Endothelial cell of umbilical vein (primary cell): ENCODE measurements at regions not wholly inside any gene's neighbourhood (a gene's known extent, or its start where the extent isn't known, plus 50 kb on each side); places are given as distances from the start of the nearest gene placed in this dataset.

Experiments used
- BruUV-seq: library from RNA; stranded (reverse); fragments of 400-500 nt; replicated peaks from 2 replicates; lab custom pipeline; 2021; lab: Mats Ljungman, UMichigan
- CTCF ChIA-PET: fragments of 300-600, 350-600 bp; sonication (Branson Sonifier 250); formaldehyde crosslinking; loops from one replicate; lab custom pipeline; 2021; ENCODE audit warnings: antibody characterized with exemption, inconsistent platforms; lab: Charles Lee
- POLR2A ChIA-PET: fragments of 300-600, 350-600 bp; sonication (Branson Sonifier 250); formaldehyde crosslinking; loops from one replicate; lab custom pipeline; 2021; ENCODE audit warnings: antibody characterized with exemption, inconsistent platforms; lab: Charles Lee
- DNase-seq: peaks from one replicate; pipeline ENCODE4 v3.0.0-alpha.2; 2011; ENCODE audit warnings: low read depth, low spot score
- FAIRE-seq: peaks from 2 replicates; lab custom pipeline; 2011; peaks lifted over from hg19 to GRCh38; lab: Jason Lieb, UNC
- H2AFZ ChIP-seq: 2 replicates; pipeline ENCODE4 v1.6.0; 2012; ENCODE audit warnings: low read depth, low read length, control low read depth, inconsistent platforms
- H3K27ac ChIP-seq: 2 replicates; pipeline ENCODE4 v1.5.1; 2011; ENCODE audit warnings: low read depth, mild to moderate bottlenecking, control low read depth, low read length, moderate library complexity; ENCODE audit not compliant: insufficient read depth
- H3K27me3 ChIP-seq, 2 experiments: 2 replicates each; pipeline versions ENCODE4 v1.6.0 to v1.6.1; 2011; ENCODE audit warnings: low read length in 2 of 2, mixed read lengths in 1 of 2; ENCODE audit not compliant: control insufficient read depth in 2 of 2, insufficient read depth in 2 of 2
- H3K36me3 ChIP-seq, 2 experiments: 2 replicates in 1 of 2; 3 replicates in 1 of 2; pipeline ENCODE4 v1.5.1; 2011; ENCODE audit warnings: low read length in 2 of 2, mild to moderate bottlenecking in 1 of 2, moderate library complexity in 1 of 2; ENCODE audit not compliant: control insufficient read depth in 2 of 2, insufficient read depth in 2 of 2; ENCODE audit errors: extremely low read depth in 1 of 2
- H3K4me1 ChIP-seq: 3 replicates; pipeline ENCODE4 v1.5.1; 2011; ENCODE audit warnings: mild to moderate bottlenecking, low read length; ENCODE audit not compliant: control insufficient read depth, insufficient read depth; ENCODE audit errors: extremely low read depth
- H3K4me2 ChIP-seq: 2 replicates; pipeline ENCODE4 v1.6.1; 2011; ENCODE audit warnings: low read length, control low read depth, mixed read lengths; ENCODE audit not compliant: insufficient read depth
- H3K4me3 ChIP-seq, 3 experiments: fragments of 200-600 bp in 1 of 3; sonication (generic), shearing (Covaris generic) in 1 of 3; replicated peaks in 1 of 3; 2 replicates each; pipeline ENCODE4 v1.5.1; 2011 to 2016; ENCODE audit warnings: control low read depth in 3 of 3, low read length in 3 of 3, mild to moderate bottlenecking in 2 of 3, inconsistent platforms in 1 of 3, low read depth in 1 of 3, moderate library complexity in 1 of 3; ENCODE audit not compliant: insufficient read depth in 1 of 3
- H3K79me2 ChIP-seq: 2 replicates; pipeline ENCODE4 v1.6.0; 2012; ENCODE audit warnings: low read length, inconsistent platforms; ENCODE audit not compliant: control insufficient read depth, insufficient read depth
- H3K9ac ChIP-seq: replicated peaks from 2 replicates; pipeline ENCODE3; 2011; ENCODE audit warnings: low read length, control low read depth; ENCODE audit not compliant: insufficient read depth; ENCODE audit errors: extremely low read depth
- H3K9me1 ChIP-seq: replicated peaks from 3 replicates; pipeline ENCODE4 v1.6.0; 2011; ENCODE audit warnings: mild to moderate bottlenecking, low read length; ENCODE audit not compliant: control insufficient read depth, insufficient read depth; ENCODE audit errors: extremely low read depth
- H3K9me3 ChIP-seq: replicated peaks from 2 replicates; pipeline ENCODE4 v1.5.1; 2012; ENCODE audit warnings: low read length, inconsistent platforms; ENCODE audit not compliant: control insufficient read depth, insufficient read depth
- H4K20me1 ChIP-seq: replicated peaks from 2 replicates; pipeline ENCODE3; 2011; ENCODE audit warnings: mild to moderate bottlenecking, low read length; ENCODE audit not compliant: control insufficient read depth, insufficient read depth; ENCODE audit errors: extremely low read depth
- CTCF ChIP-seq, 2 donors: IDR thresholded peaks; 1 replicate in 1 of 2; 2 replicates in 1 of 2; pipeline ENCODE4 v1.5.1; 2011; ENCODE audit warnings: low read length in 2 of 2, mild to moderate bottlenecking in 2 of 2, moderate library complexity in 2 of 2, control low read depth in 1 of 2, inconsistent platforms in 1 of 2, low read depth in 1 of 2; ENCODE audit not compliant: insufficient read depth in 1 of 2; ENCODE audit errors: extremely low read depth in 1 of 2
- EZH2 ChIP-seq: IDR thresholded peaks from 2 replicates; pipeline ENCODE4 v1.6.1; 2012; ENCODE audit warnings: borderline replicate concordance, low read depth, mild to moderate bottlenecking, moderate library complexity, low read length, inconsistent platforms; ENCODE audit not compliant: severe bottlenecking
- MAX ChIP-seq: IDR thresholded peaks from 2 replicates; pipeline ENCODE4 v1.6.1; 2011; ENCODE audit not compliant: insufficient read depth, insufficient read length
- MYC ChIP-seq: IDR thresholded peaks from one replicate; pipeline ENCODE4 v1.6.1; 2011; ENCODE audit warnings: mild to moderate bottlenecking, low read depth, low read length
- POLR2AphosphoS5 ChIP-seq: IDR thresholded peaks from 2 replicates; pipeline ENCODE4 v1.6.1; 2012; ENCODE audit warnings: low read depth, mild to moderate bottlenecking, control low read depth, low read length, moderate library complexity; ENCODE audit not compliant: insufficient read depth
- dilution Hi-C: fragments of 300-500 bp; cut with MboI; formaldehyde crosslinking; loops from one replicate; pipeline ENCODE4 v1.15.0; 2019; ENCODE audit warnings: low sequenced_read_pairs; ENCODE audit not compliant: extremely low pct_ligation_motif_present
- intact Hi-C: fragments of 100-400 bp; cut with micrococcal nuclease; formaldehyde crosslinking; loops from one replicate; pipeline ENCODE4 v1.10.0; 2022

DNA sequence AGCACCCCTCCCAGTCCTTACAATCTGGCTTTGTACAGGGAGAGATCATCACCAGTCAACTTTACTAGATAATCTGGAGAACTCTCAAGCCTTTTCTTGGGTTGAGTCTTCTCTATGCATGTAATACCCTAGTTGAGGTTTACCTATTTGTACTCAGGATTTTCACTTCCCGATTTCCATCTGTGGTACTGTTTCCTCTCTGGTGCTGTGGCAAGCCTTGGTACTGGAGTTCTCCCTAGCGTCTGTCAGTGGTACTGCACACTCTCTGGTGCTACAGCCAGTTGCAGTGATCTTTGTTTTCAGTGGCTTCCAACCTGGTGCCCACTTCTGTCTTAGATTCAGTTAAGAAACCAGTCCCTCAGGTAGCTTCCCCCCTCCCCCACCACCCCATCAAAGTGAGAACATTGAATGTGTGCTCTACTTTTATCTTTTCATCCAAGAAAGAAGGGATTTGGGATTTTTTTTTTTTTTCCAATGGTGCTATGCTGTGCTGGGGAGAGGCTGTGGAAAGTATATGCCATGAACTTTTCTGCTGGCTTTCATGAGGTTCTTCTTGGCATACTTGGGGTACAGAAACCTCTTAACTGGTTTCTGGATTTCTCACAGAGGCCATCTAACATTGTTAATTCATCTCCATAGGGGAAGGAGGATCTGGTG is 69.4 kb upstream of the EVL start:
- Histone ChIP-seq H2AFZ (no peak overlapping the region), H3K27me3 (no peaks in the 10 kb centered on the region), H3K4me2 (no peak overlapping the region), H3K9ac (no peak overlapping the region), H3K9me1 (no peaks in the 10 kb centered on the region), H3K4me3 (no peak overlapping the region), H3K36me3 (no peaks in the 10 kb centered on the region), H3K79me2 (peaks cover 6% of the 10 kb centered on the region), H3K4me1 (no peaks in the 10 kb centered on the region), H3K27ac (no peak overlapping the region), H4K20me1 (no peaks in the 10 kb centered on the region), H3K9me3 (no peaks in the 10 kb centered on the region)
- no TSS peak for BruUV-seq
- intact Hi-C loops, result no loop called here
- TF ChIP-seq MYC (no peak), MAX (no peak), POLR2AphosphoS5 (no peak), CTCF (IDR thresholded peaks at IDR 0.05; ENCODE audit: extremely low read depth in 1 of 2, insufficient read depth in 1 of 2, low read depth in 1 of 2, low read length in 2 of 2) (peak; percentile 68 to 73), EZH2 (no peak)
- FAIRE-seq, result peak; percentile 77
- POLR2A ChIA-PET, result no interaction called here
- dilution Hi-C loops, result no loop called here
- CTCF ChIA-PET, result interaction anchor here (0.8 to 1.2 kb wide), 2 partner anchors 9 to 38 kb away, joined by 3 read pairs; no protein-coding TSS in a partner anchor
- peak; percentile 53 for DNase-seq
